ENCODE measurements at regions not wholly inside any gene's neighbourhood (a gene's known extent, or its start where the extent isn't known, plus 50 kb on each side); places are given as distances from the start of the nearest gene placed in this dataset.

GRCh38 chr10:78861529-78862327, 207.0 kb upstream of the ZMIZ1 start:
- H3K36me3 ChIP-seq (ENCODE audit: insufficient read depth in 1 of 2, low read depth in 1 of 2): no peaks in the 10 kb centered on the region
- 43 to 48% (median 46%) methylated on average over 5 of the region's 5 CpGs for WGBS, 3 donors
- H3K9me3 ChIP-seq: no peaks in the 10 kb centered on the region
- no peak for ATAC-seq
- no peak for TF ChIP-seq CTCF (IDR thresholded peaks at IDR 0.05)
- no peak overlapping the region for H3K4me3 ChIP-seq
- no peaks in the 10 kb centered on the region for H3K27me3 ChIP-seq (ENCODE audit: insufficient read depth in 3 of 3, low read length in 2 of 3)
- no peak for DNase-seq
- intact Hi-C loops (cut with DNase I): no loop called here
- H3K27ac ChIP-seq: no peak overlapping the region
- H3K4me1 ChIP-seq: peaks cover 2% of the 10 kb centered on the region

GRCh38 chr10:78862328-78862640, 206.5 kb upstream of the ZMIZ1 start:
- no peaks in the 10 kb centered on the region for H3K36me3 ChIP-seq (ENCODE audit: insufficient read depth in 1 of 2, low read depth in 1 of 2)
- no peak for ATAC-seq
- H3K27me3 ChIP-seq (ENCODE audit: insufficient read depth in 3 of 3, low read length in 2 of 3): no peaks in the 10 kb centered on the region
- WGBS, 3 donors: 71 to 90% (median 85%) methylated on average over 4 of the region's 4 CpGs
- no peak for TF ChIP-seq CTCF (IDR thresholded peaks at IDR 0.05)
- H3K4me1 ChIP-seq: no peaks in the 10 kb centered on the region
- no peaks in the 10 kb centered on the region for H3K9me3 ChIP-seq
- H3K4me3 ChIP-seq: no peak overlapping the region
- DNase-seq: no peak
- H3K27ac ChIP-seq: no peak overlapping the region
- intact Hi-C loops (cut with DNase I): no loop called here

GRCh38 chr10:78863140-78863905, 205.4 kb upstream of the ZMIZ1 start:
- TF ChIP-seq CTCF (IDR thresholded peaks at IDR 0.05): no peak
- 72 to 81% (median 75%) methylated on average over 9 of the region's 9 CpGs for WGBS, 3 donors
- DNase-seq: no peak
- no peaks in the 10 kb centered on the region for H3K27me3 ChIP-seq (ENCODE audit: insufficient read depth in 3 of 3, low read length in 2 of 3)
- intact Hi-C loops (cut with DNase I): no loop called here
- no peak overlapping the region for H3K27ac ChIP-seq
- no peak overlapping the region for H3K4me3 ChIP-seq
- no peaks in the 10 kb centered on the region for H3K36me3 ChIP-seq (ENCODE audit: insufficient read depth in 1 of 2, low read depth in 1 of 2)
- H3K4me1 ChIP-seq: no peaks in the 10 kb centered on the region
- no peaks in the 10 kb centered on the region for H3K9me3 ChIP-seq
- no peak for ATAC-seq

- no peak for DNase-seq
- H3K36me3 ChIP-seq (ENCODE audit: insufficient read depth in 1 of 2, low read depth in 1 of 2): no peaks in the 10 kb centered on the region
- no peak for TF ChIP-seq CTCF (IDR thresholded peaks at IDR 0.05)
- H3K9me3 ChIP-seq: no peaks in the 10 kb centered on the region
- no peak overlapping the region for H3K27ac ChIP-seq
- intact Hi-C loops (cut with DNase I): no loop called here
- no peak overlapping the region for H3K4me3 ChIP-seq
- no peaks in the 10 kb centered on the region for H3K27me3 ChIP-seq (ENCODE audit: insufficient read depth in 3 of 3, low read length in 2 of 3)
- no peaks in the 10 kb centered on the region for H3K4me1 ChIP-seq
- ATAC-seq: no peak
- 89 to 100% (median 96%) methylated on average over 1 of the region's 1 CpG for WGBS, 3 donors
Observed at GRCh38 chr10:78863906-78864239, 204.9 kb upstream of the ZMIZ1 start.
